ENCODE measurements at regions not wholly inside any gene's neighbourhood (a gene's known extent, or its start where the extent isn't known, plus 50 kb on each side); places are given as distances from the start of the nearest gene placed in this dataset.
A peak's percentile ranks its signal among the peaks of the same experiment; 100 is the strongest.

DNA sequence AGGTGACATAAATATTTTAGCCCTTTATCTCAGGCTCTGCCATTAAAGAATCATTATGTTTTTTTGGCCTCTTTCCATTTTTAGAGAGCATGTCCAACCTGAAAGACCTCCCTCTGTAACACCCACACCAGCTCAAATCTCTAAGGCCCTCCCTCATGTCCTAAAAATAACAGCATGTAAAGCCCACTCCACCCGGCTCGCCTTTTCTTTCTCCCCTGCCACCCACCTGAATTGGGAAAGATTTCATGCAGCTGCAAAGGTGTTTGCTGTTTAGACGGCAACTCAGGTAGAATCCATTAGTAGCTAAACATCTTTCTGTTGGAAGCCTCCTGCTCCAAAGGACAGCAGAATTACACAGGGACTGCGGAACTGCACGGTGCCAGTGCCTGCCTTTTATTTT, 79.9 kb downstream of the DMRTA2 start:
- no peak for DNase-seq
- Histone ChIP-seq H3K4me2 (no peak overlapping the region), H4K20me1 (ENCODE audit: insufficient read depth) (no peaks in the 10 kb centered on the region), H3K9me2 (no peaks in the 10 kb centered on the region), H3K27me3 (ENCODE audit: insufficient read depth) (no peaks in the 10 kb centered on the region), H3K9ac (no peak overlapping the region), H3K9me3 (no peaks in the 10 kb centered on the region), H3K4me3 (ENCODE audit: low read depth in 2 of 2, low read length in 1 of 2) (no peak overlapping the region), H3K4me1 (ENCODE audit: control insufficient read depth in 1 of 2, insufficient read depth in 2 of 2, low read depth in 1 of 2, low read length in 1 of 2) (peaks cover 0 to 49% of the 10 kb centered on the region in 2 experiments; a peak in 2 of 4 replicates), H3K27ac (ENCODE audit: low read depth in 2 of 2, low read length in 1 of 2) (peak overlapping the region in 1 of 2 experiments; percentile 97; a peak in 2 of 4 replicates), H3K36me3 (replicated peaks in 1 of 2; ENCODE audit: control insufficient read depth in 1 of 2, insufficient read depth in 2 of 2, low read length in 1 of 2) (no peaks in the 10 kb centered on the region), H3K79me2 (ENCODE audit: insufficient read depth) (no peaks in the 10 kb centered on the region), H2AFZ (ENCODE audit: low read depth) (no peak overlapping the region), H3F3A (replicated peaks; ENCODE audit: insufficient read depth) (no peaks in the 10 kb centered on the region)
- WGBS (ENCODE audit: low lambda C conversion rate) = 89% methylated on average over 5 of the region's 5 CpGs
- TF ChIP-seq EP300 (IDR thresholded peaks at IDR 0.05; ENCODE audit: borderline replicate concordance in 1 of 2, low read depth in 1 of 2, low read length in 1 of 2) (no peak), NFIC (IDR thresholded peaks at IDR 0.05; ENCODE audit: borderline replicate concordance) (no peak), JUND (IDR thresholded peaks at IDR 0.05) (no peak)
- TF ChIP-seq, protein P1, sequence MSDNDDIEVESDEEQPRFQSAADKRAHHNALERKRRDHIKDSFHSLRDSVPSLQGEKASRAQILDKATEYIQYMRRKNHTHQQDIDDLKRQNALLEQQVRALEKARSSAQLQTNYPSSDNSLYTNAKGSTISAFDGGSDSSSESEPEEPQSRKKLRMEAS (IDR thresholded peaks at IDR 0.05; ENCODE audit: low read depth) = no peak
- ChIA-PET POLR2A (interaction anchor here (1.6 to 3.0 kb wide), 6 partner anchors 68 to 1292 kb away, joined by 5 to 15 read pairs (median 10); partner anchors contain the start of gene ELAVL4), CTCF (interaction anchor here (0.7 to 4.8 kb wide), 10 partner anchors 10 to 1855 kb away, joined by 3 to 59 read pairs (median 5); partner anchors contain the start of gene ELAVL4)

DNA sequence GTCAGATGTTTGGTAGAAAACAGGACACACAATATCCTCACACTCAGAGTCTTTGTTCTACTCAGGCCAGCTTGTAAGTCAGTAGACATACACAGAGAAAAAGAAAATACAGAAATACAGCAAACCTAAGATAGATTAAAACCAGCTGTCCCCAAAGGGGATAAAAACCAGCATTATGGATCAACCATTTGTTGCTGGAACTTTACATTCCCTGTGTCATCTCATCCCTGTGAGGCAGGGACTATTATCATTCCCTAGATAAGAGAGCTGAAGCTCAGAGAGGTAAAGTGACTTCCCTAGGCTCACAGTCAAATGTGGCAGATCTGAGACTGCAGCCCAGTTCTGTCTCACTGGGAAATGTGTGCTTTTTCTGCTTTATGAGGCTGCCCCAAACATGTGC, 80.7 kb downstream of the DMRTA2 start:
- peaks cover 0 to 48% of the 10 kb centered on the region in 2 experiments; a peak in 2 of 4 replicates for H3K4me1 ChIP-seq (ENCODE audit: control insufficient read depth in 1 of 2, insufficient read depth in 2 of 2, low read depth in 1 of 2, low read length in 1 of 2)
- POLR2A ChIA-PET = interaction anchor here (0.6 to 3.0 kb wide), 8 partner anchors 43 to 1291 kb away, joined by 3 to 15 read pairs (median 6); partner anchors contain the start of gene ELAVL4
- H3K9me2 ChIP-seq = no peaks in the 10 kb centered on the region
- no peaks in the 10 kb centered on the region for H3K36me3 ChIP-seq (replicated peaks in 1 of 2; ENCODE audit: control insufficient read depth in 1 of 2, insufficient read depth in 2 of 2, low read length in 1 of 2)
- no peaks in the 10 kb centered on the region for H3K79me2 ChIP-seq (ENCODE audit: insufficient read depth)
- no peak overlapping the region for H3K9ac ChIP-seq
- no peak overlapping the region for H3K4me2 ChIP-seq
- CTCF ChIA-PET = interaction anchor here (1.1 to 4.8 kb wide), 10 partner anchors 9 to 1770 kb away, joined by 3 to 59 read pairs (median 5); partner anchors contain the start of gene ELAVL4
- H3K4me3 ChIP-seq (ENCODE audit: low read depth in 2 of 2, low read length in 1 of 2) = no peak overlapping the region
- no peaks in the 10 kb centered on the region for H3K27me3 ChIP-seq (ENCODE audit: insufficient read depth)
- peak; percentile 62 for DNase-seq
- H3K27ac ChIP-seq (ENCODE audit: low read depth in 2 of 2, low read length in 1 of 2) = peak overlapping the region in 1 of 2 experiments; percentile 97; a peak in 2 of 4 replicates
- H4K20me1 ChIP-seq (ENCODE audit: insufficient read depth) = no peaks in the 10 kb centered on the region
- H2AFZ ChIP-seq (ENCODE audit: low read depth) = no peak overlapping the region
- H3F3A ChIP-seq (replicated peaks; ENCODE audit: insufficient read depth) = no peaks in the 10 kb centered on the region
- peak; percentile 73 for TF ChIP-seq MXI1 (IDR thresholded peaks at IDR 0.05; ENCODE audit: low read depth, low read length)
- TF ChIP-seq FOXJ3 (CRISPR knock-in tag; IDR thresholded peaks at IDR 0.05) = peak; percentile 20; the same call in 1 of the 2 replicates
- no peak for TF ChIP-seq TAF1 (IDR thresholded peaks at IDR 0.05; ENCODE audit: borderline replicate concordance, low read depth, low read length)
- TF ChIP-seq RAD21 (IDR thresholded peaks at IDR 0.05; ENCODE audit: low read length) = peak; percentile 1; the same call in 1 of the 2 replicates
- peak; percentile 16; the same call in 1 of the 2 replicates for TF ChIP-seq TCF12 (IDR thresholded peaks at IDR 0.05)
- TF ChIP-seq JUND (IDR thresholded peaks at IDR 0.05) = no peak
- peak; percentile 44 for TF ChIP-seq CHD2 (IDR thresholded peaks at IDR 0.05; ENCODE audit: low read length, partially characterized antibody)
- TF ChIP-seq GATA2 (CRISPR knock-in tag; IDR thresholded peaks at IDR 0.05) = peak; percentile 90
- peak in 1 of 2 experiments; percentile 80; a peak in 2 of 4 replicates for TF ChIP-seq EP300 (IDR thresholded peaks at IDR 0.05; ENCODE audit: borderline replicate concordance in 1 of 2, low read depth in 1 of 2, low read length in 1 of 2)
- TF ChIP-seq GABPA (IDR thresholded peaks at IDR 0.05; ENCODE audit: low read depth) = no peak
- TF ChIP-seq POLR2AphosphoS5 (IDR thresholded peaks at IDR 0.05; ENCODE audit: low read depth, low read length) = no peak
- no peak for TF ChIP-seq REST (IDR thresholded peaks at IDR 0.05; ENCODE audit: low read depth, low read length)
- peak; percentile 92 for TF ChIP-seq RCOR1 (IDR thresholded peaks at IDR 0.05; ENCODE audit: low read length)
- no peaks in the 10 kb centered on the region for H3K9me3 ChIP-seq
